NCI-H1930 (cell line): ENCODE measurements at regions not wholly inside any gene's neighbourhood (a gene's known extent, or its start where the extent isn't known, plus 50 kb on each side); places are given as distances from the start of the nearest gene placed in this dataset.
"Not testable (repeated sequence)": the region's sequence is repeated elsewhere in the genome, so short reads cannot be mapped to it uniquely, and the experiment has no call there.

Source experiments
- DNase-seq, 2 experiments: peaks; one replicate each; lab custom pipeline; 2025; lab: John Stamatoyannopoulos, UW

DNA sequence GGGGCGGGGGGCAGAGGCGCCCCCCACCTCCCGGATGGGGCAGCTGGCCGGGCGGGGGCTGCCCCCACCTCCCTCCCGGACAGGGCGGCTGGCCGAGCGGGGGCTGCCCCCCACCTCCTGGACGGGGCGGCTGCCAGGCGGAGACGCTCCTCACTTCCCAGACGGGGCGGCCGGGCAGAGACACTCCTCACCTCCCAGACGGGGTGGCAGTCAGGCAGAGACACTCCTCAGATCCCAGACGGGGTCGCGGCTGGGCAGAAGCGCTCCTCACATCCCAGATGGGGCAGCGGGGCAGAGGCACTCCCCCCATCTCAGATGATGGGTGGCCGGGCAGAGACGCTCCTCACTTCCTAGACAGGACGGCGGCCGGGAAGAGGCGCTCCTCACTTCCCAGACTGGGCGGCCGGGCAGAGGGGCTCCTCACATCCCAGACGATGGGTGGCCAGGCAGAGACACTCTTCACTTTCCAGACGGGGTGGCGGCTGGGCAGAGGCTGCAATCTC is 240.1 kb downstream of the NPIPA7 start:
- DNase-seq, result not testable (repeated sequence)

DNA sequence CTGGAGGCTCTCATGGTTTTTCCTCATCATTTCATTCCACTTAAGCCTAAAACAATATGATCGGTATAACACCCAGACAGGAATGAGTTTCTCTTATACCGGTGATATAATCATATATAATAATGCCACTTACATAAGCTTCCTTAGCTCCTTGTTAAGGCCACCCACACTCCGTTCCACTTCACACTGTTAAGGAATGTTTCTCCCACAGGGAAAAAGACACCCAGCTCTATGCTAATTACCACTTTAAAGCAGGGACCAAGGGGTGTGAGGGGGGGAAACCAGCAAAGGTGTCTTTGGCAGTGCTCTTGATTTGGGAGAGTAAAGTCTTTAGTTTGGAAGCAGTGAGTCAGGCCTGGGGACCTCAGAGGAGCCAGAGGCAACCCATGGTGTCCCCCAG is 245.4 kb downstream of the NPIPA7 start:
- not testable (repeated sequence) for DNase-seq

DNA sequence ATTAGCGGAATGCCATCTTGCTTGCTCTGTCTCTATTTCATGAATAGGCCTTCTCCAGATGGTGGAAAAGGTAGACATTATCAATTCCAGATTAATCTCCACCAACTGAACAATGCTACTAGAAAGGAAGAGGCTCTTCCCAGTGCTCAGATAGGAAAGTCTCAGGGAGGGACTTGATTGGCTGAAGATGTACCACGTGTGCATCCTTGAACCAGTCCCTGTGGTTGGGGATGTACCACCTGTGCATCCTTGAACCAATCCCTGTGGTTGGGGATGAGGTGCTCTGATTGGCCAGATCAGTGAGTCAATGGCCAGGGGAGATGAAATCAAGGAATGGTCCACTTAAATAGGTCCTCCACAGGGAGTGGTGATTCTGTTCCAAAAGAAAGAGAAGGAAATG is 246.2 kb downstream of the NPIPA7 start:
- not testable (repeated sequence) for DNase-seq

DNA sequence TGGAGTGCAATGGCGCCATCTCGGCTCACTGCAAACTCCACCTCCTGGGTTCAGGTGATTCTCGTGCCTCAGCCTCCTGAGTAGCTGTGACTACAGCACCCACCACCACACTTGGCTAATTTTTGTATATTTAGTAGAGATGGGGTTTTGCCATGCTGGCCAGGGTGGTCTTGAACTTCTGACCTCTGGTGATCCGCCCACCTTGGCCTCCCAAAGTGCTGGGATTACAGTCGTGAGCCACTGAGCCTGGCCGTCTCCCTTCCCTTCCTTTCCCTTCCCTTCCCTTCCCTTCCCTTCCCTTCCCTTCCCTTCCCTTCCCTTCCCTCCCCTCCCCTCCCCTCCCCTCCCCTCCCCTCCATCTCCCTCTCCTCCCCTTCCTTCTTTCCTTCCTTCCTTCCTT is 248.9 kb downstream of the NPIPA7 start:
- not testable (repeated sequence) for DNase-seq

DNA sequence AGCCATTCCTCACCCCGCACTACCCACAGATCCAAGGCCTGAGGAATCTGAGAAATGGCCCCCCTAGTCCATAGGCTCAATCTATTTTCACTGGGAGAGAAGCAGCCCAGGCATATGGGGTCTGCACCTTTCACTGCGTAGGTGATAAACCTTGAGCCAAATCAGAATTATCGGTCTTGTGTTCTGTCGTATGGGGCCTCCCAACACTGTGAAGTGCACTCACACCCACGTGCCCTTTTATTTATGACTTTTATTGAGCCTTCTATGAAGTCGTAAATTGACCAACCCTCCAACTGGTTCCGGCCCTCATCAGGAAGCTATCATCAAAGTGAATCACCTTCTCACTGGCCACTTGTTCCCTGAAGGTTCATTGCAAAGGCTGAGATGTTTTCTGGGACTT is 259.3 kb downstream of the NPIPA7 start:
- not testable (repeated sequence) for DNase-seq

DNA sequence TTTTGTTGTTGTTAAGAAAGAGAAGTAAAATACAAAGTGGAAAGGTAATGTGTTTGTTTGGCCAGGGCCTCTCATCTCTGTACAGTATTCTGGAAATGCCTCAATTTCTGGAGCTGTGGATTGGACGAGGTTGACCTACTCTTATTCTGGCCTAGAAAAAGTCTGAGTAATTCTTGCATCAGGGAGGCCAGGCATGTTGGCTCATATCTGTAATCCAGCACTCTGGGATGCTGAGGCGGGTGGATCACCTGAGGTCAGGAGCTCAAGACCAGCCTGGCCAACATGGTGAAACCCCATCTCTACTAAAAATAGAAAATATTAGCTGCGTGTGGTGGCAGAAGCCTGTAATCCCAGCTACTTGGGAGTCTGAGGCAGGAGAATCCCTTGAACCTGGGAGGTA is 259.8 kb downstream of the NPIPA7 start:
- DNase-seq, result not testable (repeated sequence)

DNA sequence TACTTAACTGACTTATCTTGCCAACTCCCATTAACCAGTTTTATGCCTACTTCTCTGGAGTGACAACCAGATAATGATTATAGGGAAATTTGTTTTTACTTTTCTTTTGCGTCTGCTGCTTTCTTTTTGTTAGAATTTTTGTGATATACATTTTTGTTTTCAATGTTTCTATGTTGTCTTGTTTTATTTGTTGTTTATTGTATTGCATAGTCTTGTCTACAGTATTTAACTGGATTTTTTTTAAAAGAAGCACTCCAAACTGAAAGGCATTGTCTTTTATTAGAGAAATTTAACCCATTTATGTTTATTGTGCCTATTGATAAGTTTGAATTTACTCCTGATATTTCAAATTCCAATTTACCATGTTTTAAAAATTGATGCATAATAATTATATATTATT is 264.9 kb downstream of the NPIPA7 start:
- not testable (repeated sequence) for DNase-seq

DNA sequence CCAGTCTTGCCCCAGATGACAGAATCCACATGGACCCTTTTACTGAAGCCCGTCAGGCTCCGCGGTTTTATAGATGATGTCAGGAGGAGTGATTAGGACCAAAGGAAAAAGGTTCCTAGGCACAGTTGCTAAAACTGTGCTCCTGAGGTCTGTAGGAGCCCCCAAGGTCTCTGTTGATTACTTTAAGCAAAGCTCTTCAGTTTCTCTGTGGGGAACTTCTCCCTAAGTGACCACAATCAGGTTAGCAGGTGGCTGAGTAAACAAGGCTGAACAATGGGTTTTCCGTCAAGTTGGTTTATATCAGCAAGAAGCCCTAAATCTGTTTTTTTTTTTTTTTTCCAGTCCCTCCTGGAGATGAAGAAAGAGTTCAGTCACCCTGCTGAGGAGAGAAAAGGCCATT is 269.1 kb downstream of the NPIPA7 start:
- not testable (repeated sequence) for DNase-seq

DNA sequence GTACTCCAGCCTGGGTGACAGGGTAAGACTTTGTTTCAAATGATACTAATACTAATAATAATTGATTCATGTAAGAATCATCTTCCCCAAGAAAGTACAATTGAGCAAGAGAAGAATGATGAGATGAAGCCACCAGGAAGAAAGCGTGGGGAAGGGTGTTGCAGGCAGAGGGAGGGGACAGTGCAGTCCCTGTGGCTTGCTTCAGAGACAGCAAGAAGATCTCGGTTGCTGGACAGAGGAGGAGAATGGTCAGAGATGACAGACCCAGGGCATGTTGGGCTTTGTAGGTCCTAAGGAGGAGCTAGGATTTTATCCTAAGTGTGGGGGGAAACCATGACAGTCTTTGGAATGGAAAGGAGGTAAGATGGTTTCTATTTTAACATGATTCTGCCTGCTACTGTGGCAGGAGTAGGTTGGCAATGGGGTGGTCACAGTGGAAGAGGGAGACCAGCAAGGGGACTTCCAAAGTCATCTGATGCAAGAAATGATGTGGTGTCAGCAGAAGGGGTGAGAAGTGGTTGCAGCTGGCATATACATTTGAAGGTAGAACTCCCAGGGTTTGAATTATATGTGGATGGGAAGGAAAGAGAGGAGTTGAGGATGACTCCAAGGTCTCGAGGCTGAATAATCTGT is 293.4 kb downstream of the NPIPA7 start:
- not testable (repeated sequence) for DNase-seq

DNA sequence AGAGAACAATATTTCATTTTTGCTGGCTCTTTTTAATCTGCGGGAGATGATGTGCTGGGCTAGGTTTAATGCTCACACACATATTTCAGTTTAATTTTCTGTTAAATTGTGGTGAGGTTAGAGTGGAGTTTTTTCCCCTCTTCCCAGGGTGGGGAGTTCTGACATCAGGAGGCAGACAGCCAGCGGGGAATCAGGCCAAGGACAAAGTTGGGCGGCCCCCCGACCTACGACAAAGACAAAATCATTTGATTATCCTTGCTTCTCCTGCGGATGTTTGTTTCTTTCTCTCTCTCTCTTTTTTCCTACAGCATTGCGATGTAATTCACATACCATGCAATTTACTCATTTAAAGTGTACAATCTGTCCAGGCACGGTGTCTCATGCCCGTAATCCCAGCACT is 295.9 kb downstream of the NPIPA7 start:
- not testable (repeated sequence) for DNase-seq

DNA sequence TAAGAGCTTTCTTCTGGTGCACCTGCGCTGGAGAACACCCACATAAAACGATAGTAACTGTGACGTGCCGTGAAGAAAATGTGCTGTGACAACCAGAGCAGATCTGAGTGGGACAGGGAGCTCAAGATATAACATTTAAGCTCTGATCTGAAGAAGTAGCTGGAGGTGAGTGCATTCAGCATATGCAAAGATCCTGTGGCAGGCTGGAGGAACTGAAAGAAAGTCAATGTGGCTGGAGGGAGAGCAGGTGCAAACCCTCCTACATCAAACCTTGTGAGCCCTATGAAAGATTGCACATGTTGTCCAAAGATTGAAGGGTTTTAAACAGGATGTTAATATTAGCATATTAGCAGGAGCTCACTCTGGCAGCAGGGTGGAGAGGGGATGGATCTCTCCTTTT is 342.9 kb downstream of the NPIPA7 start:
- not testable (repeated sequence) for DNase-seq

DNA sequence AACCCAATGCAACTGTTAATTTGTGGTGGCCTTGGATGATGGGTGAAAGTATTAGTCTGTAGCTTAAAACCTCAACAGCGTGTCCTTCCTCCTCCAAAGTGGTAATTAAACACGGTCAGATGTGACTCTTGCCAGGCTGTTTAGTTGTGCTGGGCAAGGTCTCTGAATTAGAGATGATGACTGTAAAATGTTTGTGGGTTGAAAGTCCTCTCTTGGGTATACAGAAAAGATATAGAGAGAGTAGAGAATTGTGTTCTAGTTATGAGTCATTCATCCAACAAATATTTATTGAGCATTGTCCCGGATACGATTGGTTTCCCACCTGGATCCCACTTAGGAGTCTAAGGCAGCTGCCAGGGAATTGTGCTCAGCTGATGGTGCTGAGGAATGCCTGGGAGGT is 343.7 kb downstream of the NPIPA7 start:
- not testable (repeated sequence) for DNase-seq

DNA sequence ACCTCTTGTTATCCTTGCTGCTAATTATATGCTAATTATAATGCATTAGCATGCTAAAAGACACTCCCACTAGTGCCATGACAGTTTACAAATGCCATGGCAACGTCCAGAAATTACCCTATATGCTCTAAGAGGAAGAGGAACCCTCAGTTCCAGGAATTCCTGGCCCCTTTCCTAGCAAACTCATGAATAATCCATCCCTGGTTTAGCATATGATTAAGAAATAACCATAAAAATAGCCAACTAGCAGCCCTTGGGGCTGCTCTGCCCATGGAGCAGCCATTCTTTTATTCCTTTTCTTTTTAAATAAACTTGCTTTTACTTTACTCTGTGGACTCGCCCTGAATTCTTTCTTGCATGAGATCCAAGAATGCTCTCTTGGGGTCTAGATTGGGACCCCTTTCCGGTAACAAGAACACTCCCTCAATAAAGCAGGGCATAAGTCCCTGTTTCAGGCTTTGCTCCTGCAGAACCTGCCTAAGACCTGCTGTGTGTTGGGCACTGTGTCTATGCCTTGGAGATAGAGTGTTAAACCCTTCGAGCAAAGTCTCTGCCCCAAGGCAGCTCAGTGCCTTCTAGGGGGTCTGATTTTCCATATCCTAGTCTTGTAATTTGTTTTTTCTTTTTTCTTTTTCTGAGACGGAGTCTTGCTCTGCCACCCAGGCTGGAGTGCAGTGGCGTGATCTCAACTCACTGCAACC is 345.0 kb downstream of the NPIPA7 start:
- DNase-seq, result not testable (repeated sequence)

DNA sequence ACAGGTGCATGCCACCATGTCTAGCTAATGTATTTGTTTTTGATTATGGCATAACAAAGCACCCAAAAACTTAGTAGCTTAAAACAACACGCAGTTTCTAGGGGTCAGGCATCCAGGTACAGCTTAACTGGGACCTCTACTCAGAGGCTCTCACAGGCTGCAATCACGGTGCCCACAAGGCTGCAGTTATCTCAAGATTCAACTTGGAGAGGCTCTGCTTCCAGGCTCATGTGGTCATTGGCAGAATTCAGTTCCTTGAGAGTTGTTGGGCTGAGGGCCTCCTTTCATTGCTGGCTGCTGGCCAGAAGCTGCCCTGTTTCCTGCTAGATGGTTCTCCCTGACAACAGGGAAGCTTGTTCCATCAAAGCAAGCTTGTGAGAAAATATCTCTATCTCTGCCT is 348.1 kb downstream of the NPIPA7 start:
- DNase-seq, result not testable (repeated sequence)

DNA sequence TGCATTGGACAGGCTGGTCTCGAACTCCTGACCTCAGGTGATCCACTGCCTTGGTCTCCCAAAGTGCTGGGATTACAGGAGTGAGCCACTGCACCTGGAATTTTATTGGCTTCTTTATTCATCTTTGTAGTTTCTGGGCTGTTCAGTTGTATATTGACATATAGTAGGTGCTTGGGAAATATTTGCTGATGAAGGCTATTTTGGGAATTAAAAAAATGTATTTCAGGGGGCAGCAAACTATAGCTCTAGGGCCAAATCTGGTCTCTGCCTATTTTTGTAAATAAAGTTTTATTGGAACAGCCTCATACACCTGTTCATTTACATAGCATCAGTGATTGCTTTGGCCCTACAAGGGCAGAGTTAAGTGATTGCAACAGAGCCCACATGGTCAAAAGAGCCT is 363.6 kb downstream of the NPIPA7 start:
- DNase-seq, result not testable (repeated sequence)

DNA sequence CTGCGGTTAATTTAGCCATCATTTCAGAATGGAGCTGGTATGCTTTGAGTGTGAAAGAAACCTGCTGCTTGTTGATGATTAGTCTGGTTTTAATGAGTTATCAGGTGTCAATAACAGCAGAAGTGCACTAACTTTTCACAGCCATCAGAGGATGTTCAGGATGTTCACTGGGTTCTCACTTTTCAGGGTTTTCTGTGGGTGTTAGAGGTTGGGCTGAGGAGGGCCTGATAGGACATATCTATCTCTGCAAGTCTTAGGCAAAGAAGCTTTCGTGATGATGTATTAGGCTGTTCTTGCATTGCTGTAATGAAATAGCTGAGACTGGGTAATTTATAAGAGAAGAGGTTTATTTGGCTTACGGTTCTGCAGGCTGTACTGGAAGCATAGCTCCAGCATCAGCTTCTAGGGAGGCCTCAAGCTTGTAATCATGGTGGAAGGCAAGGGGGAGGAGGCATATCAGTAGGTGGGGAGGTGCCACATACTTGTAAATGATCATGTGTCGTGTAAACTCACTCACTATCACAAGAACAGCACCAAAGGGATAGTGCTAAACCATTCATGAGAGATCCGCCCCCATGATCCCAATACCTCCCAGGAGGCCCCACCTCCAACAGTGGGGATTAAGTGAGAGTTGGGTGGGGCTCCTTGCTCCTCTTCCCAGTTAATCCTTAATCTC is 376.2 kb downstream of the NPIPA7 start:
- not testable (repeated sequence) for DNase-seq

DNA sequence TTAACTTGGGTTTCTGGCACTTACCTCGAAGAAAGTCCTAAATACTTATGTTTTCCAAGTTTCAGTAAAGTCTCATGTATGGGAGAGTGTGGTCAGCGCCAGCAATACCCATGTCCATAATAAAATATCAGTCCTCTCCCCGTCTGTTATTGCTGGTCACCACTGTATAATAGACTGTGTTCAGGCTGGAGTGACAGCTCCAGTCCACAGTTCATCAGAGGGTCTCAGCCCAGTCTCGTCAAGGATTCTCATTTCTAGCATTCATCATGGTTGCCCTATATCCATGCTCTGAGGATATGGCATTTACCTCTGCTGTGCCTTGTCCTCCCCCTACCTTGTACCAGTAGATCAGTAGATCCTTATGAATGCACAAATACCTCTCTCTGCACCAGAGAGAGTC is 384.5 kb downstream of the NPIPA7 start:
- DNase-seq, result no peak

DNA sequence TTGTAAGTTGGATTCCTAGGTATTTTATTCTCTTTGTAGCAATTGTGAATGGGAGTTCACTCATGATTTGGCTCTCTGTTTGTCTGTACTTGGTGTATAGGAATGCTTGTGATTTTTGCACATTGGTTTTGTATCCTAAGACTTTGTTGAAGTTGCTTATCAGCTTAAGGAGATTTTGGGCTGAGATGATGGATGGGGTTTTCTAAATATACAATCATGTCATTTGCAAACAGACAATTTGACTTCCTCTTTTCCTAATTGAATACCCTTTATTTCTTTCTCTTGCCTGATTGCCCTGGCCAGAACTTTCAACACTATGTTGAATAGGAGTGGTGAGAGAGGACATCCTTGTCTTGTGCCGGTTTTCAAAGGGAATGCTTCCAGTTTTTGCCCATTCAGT is 391.8 kb downstream of the NPIPA7 start:
- not testable (repeated sequence) for DNase-seq

DNA sequence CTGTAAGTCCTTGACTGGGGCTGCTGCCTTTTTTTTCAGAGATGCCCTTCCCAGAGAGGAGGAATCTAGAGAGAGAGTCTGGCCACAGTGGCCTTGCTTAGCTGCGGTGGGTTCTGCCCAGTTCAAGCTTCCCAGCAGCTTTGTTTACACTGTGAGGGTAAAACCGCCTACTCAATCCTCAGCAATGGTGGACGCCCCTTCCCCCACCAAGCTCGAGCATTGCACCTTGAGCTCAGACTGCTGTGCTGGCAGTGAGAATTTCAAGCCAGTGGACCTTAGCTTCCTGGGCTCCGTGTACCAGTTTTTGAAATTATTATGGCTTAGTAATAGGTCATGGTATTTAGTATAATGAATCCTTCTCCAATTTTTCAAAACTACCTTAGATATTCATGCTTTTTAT is 395.4 kb downstream of the NPIPA7 start:
- no peak for DNase-seq

DNA sequence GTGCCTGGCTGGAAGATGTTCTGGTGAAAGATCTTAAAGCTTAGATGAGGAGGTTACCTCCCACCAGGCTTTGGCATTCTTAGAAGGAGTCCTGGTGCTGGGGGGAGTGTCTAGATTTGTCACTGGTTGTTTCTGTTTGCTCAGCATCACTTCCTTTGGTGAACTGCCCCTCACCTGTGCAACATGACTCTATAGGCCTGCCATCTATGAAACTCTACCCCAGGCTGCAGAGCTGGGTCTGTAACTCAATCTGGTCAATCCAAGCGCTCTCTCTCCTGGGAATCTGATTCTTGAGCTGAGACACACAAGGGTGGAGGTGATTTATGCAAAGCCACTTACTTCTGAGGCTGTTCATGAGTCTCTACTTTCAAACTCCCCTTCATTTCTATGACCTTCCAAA is 399.4 kb downstream of the NPIPA7 start:
- no peak for DNase-seq

DNA sequence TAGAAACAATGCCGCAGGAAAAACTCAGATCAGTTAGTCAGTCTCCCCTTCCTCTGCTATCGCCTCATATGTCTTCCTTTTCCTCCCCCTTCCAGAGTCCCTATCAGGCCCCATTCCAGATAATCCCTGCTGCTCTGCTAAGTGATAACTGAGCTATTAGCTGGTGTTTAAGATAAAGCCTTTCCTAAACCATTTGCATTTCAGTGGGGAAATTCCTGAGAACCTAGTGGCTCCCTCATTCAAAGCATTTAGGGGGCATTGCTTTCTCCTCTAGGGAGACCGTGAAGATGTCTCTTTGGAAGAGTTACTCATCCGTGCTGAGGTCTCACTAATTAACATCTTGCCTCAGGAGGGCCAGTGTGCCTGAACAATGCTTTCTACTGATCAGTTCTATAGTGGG is 401.6 kb downstream of the NPIPA7 start:
- no peak for DNase-seq

DNA sequence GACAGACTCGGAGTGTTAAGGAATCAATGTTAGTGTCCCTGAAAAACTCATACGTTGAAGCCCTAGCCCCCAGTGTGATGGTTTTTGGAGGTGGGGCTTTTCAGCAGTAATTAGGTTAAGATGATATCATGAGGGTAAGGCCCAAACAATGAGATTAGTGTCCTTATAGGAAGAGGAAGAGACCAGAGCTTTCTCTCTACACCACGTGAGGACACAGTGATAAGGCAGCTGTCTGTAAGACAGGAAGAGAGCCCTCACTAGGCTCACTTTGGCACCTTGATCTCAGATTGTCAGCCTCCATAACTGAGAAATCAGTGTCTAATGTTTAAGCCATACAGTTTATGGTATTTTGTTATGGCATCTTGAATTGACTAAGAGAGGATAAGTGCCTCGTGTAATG is 403.2 kb downstream of the NPIPA7 start:
- no peak for DNase-seq

DNA sequence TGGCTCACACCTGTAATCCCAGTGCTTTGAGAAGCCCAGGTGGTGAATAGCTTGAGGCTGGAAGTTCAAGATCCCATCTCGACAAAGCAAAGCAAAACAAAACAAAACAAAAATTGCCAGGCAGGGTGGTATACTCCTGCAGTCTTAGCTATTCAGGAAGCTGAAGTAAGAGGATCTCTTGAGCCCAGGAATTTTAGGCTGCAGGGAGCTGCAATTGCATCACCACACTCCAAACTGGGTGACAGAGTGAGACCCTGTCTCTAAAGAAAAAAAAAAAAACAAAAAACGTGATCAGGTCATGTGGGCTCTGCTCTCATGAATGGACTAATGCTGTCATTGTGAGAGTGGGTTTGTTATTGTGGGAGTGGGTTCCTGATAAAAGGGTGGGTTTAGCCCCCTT is 409.1 kb downstream of the NPIPA7 start:
- DNase-seq, result no peak
